ENCODE measurements at regions not wholly inside any gene's neighbourhood (a gene's known extent, or its start where the extent isn't known, plus 50 kb on each side); places are given as distances from the start of the nearest gene placed in this dataset.

- no peak overlapping the region for H3K4me2 ChIP-seq
- H4K20me1 ChIP-seq (ENCODE audit: insufficient read depth): no peaks in the 10 kb centered on the region
- no peaks in the 10 kb centered on the region for H3K36me3 ChIP-seq (ENCODE audit: insufficient read depth)
- no peak overlapping the region for H3K27ac ChIP-seq
- no peak for TF ChIP-seq CTCF (conservative IDR thresholded peaks at IDR 0.05; ENCODE audit: low read depth, low read length)
- no peak overlapping the region for H3K4me3 ChIP-seq (IDR thresholded peaks at IDR 0.05; ENCODE audit: insufficient read depth, low read depth, low read length)
- no peak overlapping the region for H2AFZ ChIP-seq (ENCODE audit: low read depth)
- H3K27me3 ChIP-seq (ENCODE audit: insufficient read depth, low read depth): no peaks in the 10 kb centered on the region
- no peaks in the 10 kb centered on the region for H3K79me2 ChIP-seq (ENCODE audit: insufficient read depth, low read depth)
- H3K9ac ChIP-seq: no peak overlapping the region
- H3K4me1 ChIP-seq (ENCODE audit: low read depth, poor library complexity, severe bottlenecking): no peaks in the 10 kb centered on the region
These were observed 210.5 kb upstream of the SEMA6A start for GRCh38 chr5:116785106-116785505.

DNA sequence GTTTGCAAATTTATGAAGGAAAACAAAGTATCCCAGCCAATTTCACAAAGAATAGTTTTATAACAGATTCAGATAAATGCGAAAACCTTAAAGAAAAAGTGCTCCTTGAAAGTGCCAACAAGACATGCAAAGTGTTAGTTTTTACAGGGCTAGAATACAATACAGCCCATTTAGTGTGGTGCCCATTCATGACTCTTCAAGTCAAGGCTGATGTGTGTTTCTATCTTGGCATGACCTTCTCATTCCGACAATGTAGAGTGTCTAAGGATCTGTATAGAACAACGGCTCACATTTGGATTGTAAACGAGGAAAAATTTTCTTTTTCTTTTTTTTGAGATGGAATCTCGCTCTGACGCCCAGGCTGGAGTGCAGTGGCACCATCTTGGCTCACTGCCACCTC, 205.2 kb upstream of the SEMA6A start:
- H4K20me1 ChIP-seq (ENCODE audit: insufficient read depth): no peaks in the 10 kb centered on the region
- no peak overlapping the region for H3K27ac ChIP-seq
- H3K4me3 ChIP-seq (IDR thresholded peaks at IDR 0.05; ENCODE audit: insufficient read depth, low read depth, low read length): no peak overlapping the region
- H3K4me2 ChIP-seq: no peak overlapping the region
- H3K36me3 ChIP-seq (ENCODE audit: insufficient read depth): no peaks in the 10 kb centered on the region
- no peak overlapping the region for H2AFZ ChIP-seq (ENCODE audit: low read depth)
- H3K27me3 ChIP-seq (ENCODE audit: insufficient read depth, low read depth): no peaks in the 10 kb centered on the region
- H3K9ac ChIP-seq: no peak overlapping the region
- no peak for TF ChIP-seq CTCF (conservative IDR thresholded peaks at IDR 0.05; ENCODE audit: low read depth, low read length)
- H3K4me1 ChIP-seq (ENCODE audit: low read depth, poor library complexity, severe bottlenecking): no peaks in the 10 kb centered on the region
- no peaks in the 10 kb centered on the region for H3K79me2 ChIP-seq (ENCODE audit: insufficient read depth, low read depth)

DNA sequence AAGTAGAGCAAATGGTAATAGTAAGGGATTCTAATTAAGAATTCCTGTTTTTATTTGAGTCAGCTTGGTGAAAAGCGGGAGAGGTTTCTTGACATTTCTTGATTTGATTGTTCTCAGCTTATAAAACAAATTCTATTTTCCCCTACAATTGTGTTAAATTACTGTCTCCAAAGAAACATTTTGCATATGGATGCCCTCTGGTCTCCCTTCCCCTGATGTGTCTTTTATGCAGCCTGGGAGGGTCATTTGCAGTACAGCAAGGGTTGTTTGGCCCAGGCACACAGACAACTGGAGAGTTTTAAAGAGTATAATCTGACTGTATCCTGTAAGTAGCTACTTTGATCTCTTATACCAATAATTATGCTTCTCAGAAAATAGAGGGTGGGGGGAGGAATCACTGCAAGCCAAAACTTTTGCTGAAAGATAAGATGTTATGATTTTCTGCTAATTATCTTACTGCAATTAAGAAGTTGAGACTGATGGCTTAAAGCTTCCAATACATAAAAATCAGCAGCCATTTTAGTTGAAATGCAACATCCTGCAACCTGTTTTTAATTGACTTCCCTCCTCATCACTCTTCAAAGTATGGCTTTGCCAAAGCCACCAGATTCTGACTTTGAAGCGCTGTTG, 204.1 kb upstream of the SEMA6A start:
- Histone ChIP-seq H4K20me1 (ENCODE audit: insufficient read depth) (no peaks in the 10 kb centered on the region), H3K27ac (no peak overlapping the region), H3K4me3 (IDR thresholded peaks at IDR 0.05; ENCODE audit: insufficient read depth, low read depth, low read length) (no peak overlapping the region), H3K4me2 (no peak overlapping the region), H3K4me1 (ENCODE audit: low read depth, poor library complexity, severe bottlenecking) (no peaks in the 10 kb centered on the region), H3K27me3 (ENCODE audit: insufficient read depth, low read depth) (no peaks in the 10 kb centered on the region), H3K79me2 (ENCODE audit: insufficient read depth, low read depth) (no peaks in the 10 kb centered on the region), H3K36me3 (ENCODE audit: insufficient read depth) (no peaks in the 10 kb centered on the region), H3K9ac (no peak overlapping the region), H2AFZ (ENCODE audit: low read depth) (no peak overlapping the region)
- no peak for TF ChIP-seq CTCF (conservative IDR thresholded peaks at IDR 0.05; ENCODE audit: low read depth, low read length)

GRCh38 chr5:116778032-116778431, 203.4 kb upstream of the SEMA6A start:
- no peak overlapping the region for H3K9ac ChIP-seq
- H3K4me2 ChIP-seq: no peak overlapping the region
- no peaks in the 10 kb centered on the region for H3K36me3 ChIP-seq (ENCODE audit: insufficient read depth)
- no peaks in the 10 kb centered on the region for H3K27me3 ChIP-seq (ENCODE audit: insufficient read depth, low read depth)
- no peaks in the 10 kb centered on the region for H3K4me1 ChIP-seq (ENCODE audit: low read depth, poor library complexity, severe bottlenecking)
- no peak overlapping the region for H3K27ac ChIP-seq
- no peak overlapping the region for H2AFZ ChIP-seq (ENCODE audit: low read depth)
- no peak overlapping the region for H3K4me3 ChIP-seq (IDR thresholded peaks at IDR 0.05; ENCODE audit: insufficient read depth, low read depth, low read length)
- no peaks in the 10 kb centered on the region for H4K20me1 ChIP-seq (ENCODE audit: insufficient read depth)
- TF ChIP-seq CTCF (conservative IDR thresholded peaks at IDR 0.05; ENCODE audit: low read depth, low read length): no peak
- no peaks in the 10 kb centered on the region for H3K79me2 ChIP-seq (ENCODE audit: insufficient read depth, low read depth)

Data from KMS-11 (cell line).